BLaER1 (cell line): ENCODE measurements at regions not wholly inside any gene's neighbourhood (a gene's known extent, or its start where the extent isn't known, plus 50 kb on each side); places are given as distances from the start of the nearest gene placed in this dataset.

Experiments used
- H3K27ac ChIP-seq: shearing (Covaris generic); formaldehyde crosslinking; 2 replicates; pipeline ENCODE4 v1.8.1; 2022
- H3K27me3 ChIP-seq: shearing (Covaris generic); formaldehyde crosslinking; 2 replicates; pipeline ENCODE4 v1.8.1; 2022
- H3K36me3 ChIP-seq: shearing (Covaris generic); formaldehyde crosslinking; 2 replicates; pipeline ENCODE4 v1.8.1; 2022
- H3K4me1 ChIP-seq: shearing (Covaris generic); formaldehyde crosslinking; 2 replicates; pipeline ENCODE4 v1.8.1; 2022
- H3K4me2 ChIP-seq: shearing (Covaris generic); formaldehyde crosslinking; 2 replicates; pipeline ENCODE4 v1.8.1; 2022
- H3K4me3 ChIP-seq: shearing (Covaris generic); formaldehyde crosslinking; 2 replicates; pipeline ENCODE4 v1.8.1; 2022
- H3K9ac ChIP-seq: shearing (Covaris generic); formaldehyde crosslinking; 2 replicates; pipeline ENCODE4 v1.8.1; 2022
- H3K9me3 ChIP-seq: shearing (Covaris generic); formaldehyde crosslinking; 2 replicates; pipeline ENCODE4 v1.8.1; 2022
- H4K20me1 ChIP-seq: shearing (Covaris generic); formaldehyde crosslinking; 2 replicates; pipeline ENCODE4 v1.8.1; 2022
- Cebpa-rat ChIP-seq: shearing (Covaris generic); IDR thresholded peaks from 2 replicates; pipeline ENCODE4 v1.8.1; 2022

GRCh38 chr7:24212073-24212472, 71.9 kb upstream of the NPY start:
- no peak overlapping the region for H3K4me2 ChIP-seq
- no peak overlapping the region for H3K27ac ChIP-seq
- no peaks in the 10 kb centered on the region for H3K27me3 ChIP-seq
- TF ChIP-seq Cebpa-rat: no peak
- H4K20me1 ChIP-seq: no peaks in the 10 kb centered on the region
- no peaks in the 10 kb centered on the region for H3K36me3 ChIP-seq
- no peak overlapping the region for H3K9ac ChIP-seq
- no peaks in the 10 kb centered on the region for H3K9me3 ChIP-seq
- no peak overlapping the region for H3K4me3 ChIP-seq
- H3K4me1 ChIP-seq: no peaks in the 10 kb centered on the region

- no peak for TF ChIP-seq Cebpa-rat
- no peaks in the 10 kb centered on the region for H3K9me3 ChIP-seq
- H4K20me1 ChIP-seq: no peaks in the 10 kb centered on the region
- H3K36me3 ChIP-seq: no peaks in the 10 kb centered on the region
- H3K4me2 ChIP-seq: no peak overlapping the region
- H3K9ac ChIP-seq: no peak overlapping the region
- H3K4me1 ChIP-seq: no peaks in the 10 kb centered on the region
- H3K4me3 ChIP-seq: no peak overlapping the region
- no peak overlapping the region for H3K27ac ChIP-seq
- H3K27me3 ChIP-seq: no peaks in the 10 kb centered on the region
Measured at GRCh38 chr7:24213311-24213710, 70.7 kb upstream of the NPY start.

DNA sequence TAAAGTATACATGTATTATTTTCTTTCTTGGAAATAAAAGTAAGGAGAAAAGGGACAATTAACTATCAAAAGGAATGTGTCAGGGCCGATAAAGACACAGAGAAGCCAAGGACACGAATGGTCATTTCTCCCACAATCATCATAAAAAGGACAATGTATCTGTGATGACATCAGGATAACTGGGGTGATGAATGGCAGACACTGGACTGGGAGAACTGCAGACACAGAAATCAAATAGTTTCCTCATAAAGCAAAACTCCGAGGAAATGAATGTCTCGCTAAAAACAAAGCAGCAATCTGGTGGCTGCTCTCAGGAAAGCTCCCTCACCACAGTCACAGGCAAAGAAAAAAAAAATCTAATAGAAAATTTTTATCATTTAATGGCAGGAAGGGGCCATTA, 69.3 kb upstream of the NPY start:
- Histone ChIP-seq H3K4me1 (no peaks in the 10 kb centered on the region), H3K9ac (no peak overlapping the region)

GRCh38 chr7:24216576-24217125, 67.3 kb upstream of the NPY start:
- H3K9ac ChIP-seq: no peak overlapping the region
- H3K4me2 ChIP-seq: no peak overlapping the region
- no peaks in the 10 kb centered on the region for H3K27me3 ChIP-seq
- H3K36me3 ChIP-seq: no peaks in the 10 kb centered on the region
- no peak for TF ChIP-seq Cebpa-rat
- no peak overlapping the region for H3K4me3 ChIP-seq
- H3K9me3 ChIP-seq: no peaks in the 10 kb centered on the region
- no peaks in the 10 kb centered on the region for H4K20me1 ChIP-seq
- no peak overlapping the region for H3K27ac ChIP-seq
- no peaks in the 10 kb centered on the region for H3K4me1 ChIP-seq

More for the DNA sequence above, 69.3 kb upstream of the NPY start:
- H3K27ac ChIP-seq: no peak overlapping the region
- no peaks in the 10 kb centered on the region for H3K9me3 ChIP-seq
- no peaks in the 10 kb centered on the region for H3K36me3 ChIP-seq
- no peak overlapping the region for H3K4me3 ChIP-seq
- no peaks in the 10 kb centered on the region for H4K20me1 ChIP-seq
- H3K27me3 ChIP-seq: no peaks in the 10 kb centered on the region
- no peak for TF ChIP-seq Cebpa-rat
- no peak overlapping the region for H3K4me2 ChIP-seq

DNA sequence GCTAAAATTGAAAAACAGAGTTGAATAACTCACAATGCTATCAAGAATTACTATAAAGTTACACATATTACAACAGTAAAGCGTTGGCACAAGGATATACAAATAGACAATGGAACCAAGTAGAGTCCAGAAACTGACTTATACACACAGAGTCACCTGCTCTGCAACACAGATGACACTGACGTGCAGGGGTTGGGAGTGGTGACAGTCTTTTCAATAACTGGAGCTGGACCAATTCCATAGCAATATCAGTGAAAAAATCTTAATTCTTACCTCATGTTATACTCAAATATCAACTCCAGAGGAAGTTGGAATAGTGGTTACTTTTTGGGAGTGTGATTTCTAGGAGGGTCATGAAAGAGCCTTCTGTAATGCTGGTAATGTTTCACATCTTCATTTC, 62.5 kb upstream of the NPY start:
- peaks cover 2% of the 10 kb centered on the region for H3K4me1 ChIP-seq
- H4K20me1 ChIP-seq: no peaks in the 10 kb centered on the region
- H3K27ac ChIP-seq: no peak overlapping the region
- H3K27me3 ChIP-seq: no peaks in the 10 kb centered on the region
- H3K9me3 ChIP-seq: peaks cover 15% of the 10 kb centered on the region
- no peak overlapping the region for H3K4me2 ChIP-seq
- H3K9ac ChIP-seq: no peak overlapping the region
- H3K4me3 ChIP-seq: no peak overlapping the region
- no peaks in the 10 kb centered on the region for H3K36me3 ChIP-seq
- no peak for TF ChIP-seq Cebpa-rat

DNA sequence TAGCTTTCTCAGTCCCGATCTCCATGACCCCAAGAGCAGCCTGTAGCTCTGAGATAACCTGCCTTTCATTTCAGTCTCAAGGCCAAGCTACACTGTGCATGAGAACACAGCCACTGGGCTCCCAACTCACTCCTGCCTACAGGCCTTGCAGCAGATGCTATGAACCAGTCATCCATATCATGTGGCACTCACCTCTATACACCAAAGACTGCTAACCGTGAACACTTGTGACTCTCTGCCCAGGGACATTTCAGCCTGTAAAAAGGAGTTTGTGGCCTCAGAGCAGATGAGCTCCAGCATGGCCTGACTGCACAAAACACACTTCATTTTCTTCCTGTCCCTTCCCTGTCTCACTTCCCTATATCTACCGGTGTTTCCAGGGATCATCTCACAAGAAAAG, 56.9 kb upstream of the NPY start:
- no peaks in the 10 kb centered on the region for H3K27me3 ChIP-seq
- H3K36me3 ChIP-seq: no peaks in the 10 kb centered on the region
- peaks cover 17% of the 10 kb centered on the region for H3K4me1 ChIP-seq
- peak overlapping the region; percentile 64 for H3K4me2 ChIP-seq
- TF ChIP-seq Cebpa-rat: no peak
- peak overlapping the region; percentile 51 for H3K27ac ChIP-seq
- H3K4me3 ChIP-seq: no peak overlapping the region
- H3K9ac ChIP-seq: no peak overlapping the region
- H4K20me1 ChIP-seq: no peaks in the 10 kb centered on the region
- H3K9me3 ChIP-seq: peaks cover 15% of the 10 kb centered on the region

DNA sequence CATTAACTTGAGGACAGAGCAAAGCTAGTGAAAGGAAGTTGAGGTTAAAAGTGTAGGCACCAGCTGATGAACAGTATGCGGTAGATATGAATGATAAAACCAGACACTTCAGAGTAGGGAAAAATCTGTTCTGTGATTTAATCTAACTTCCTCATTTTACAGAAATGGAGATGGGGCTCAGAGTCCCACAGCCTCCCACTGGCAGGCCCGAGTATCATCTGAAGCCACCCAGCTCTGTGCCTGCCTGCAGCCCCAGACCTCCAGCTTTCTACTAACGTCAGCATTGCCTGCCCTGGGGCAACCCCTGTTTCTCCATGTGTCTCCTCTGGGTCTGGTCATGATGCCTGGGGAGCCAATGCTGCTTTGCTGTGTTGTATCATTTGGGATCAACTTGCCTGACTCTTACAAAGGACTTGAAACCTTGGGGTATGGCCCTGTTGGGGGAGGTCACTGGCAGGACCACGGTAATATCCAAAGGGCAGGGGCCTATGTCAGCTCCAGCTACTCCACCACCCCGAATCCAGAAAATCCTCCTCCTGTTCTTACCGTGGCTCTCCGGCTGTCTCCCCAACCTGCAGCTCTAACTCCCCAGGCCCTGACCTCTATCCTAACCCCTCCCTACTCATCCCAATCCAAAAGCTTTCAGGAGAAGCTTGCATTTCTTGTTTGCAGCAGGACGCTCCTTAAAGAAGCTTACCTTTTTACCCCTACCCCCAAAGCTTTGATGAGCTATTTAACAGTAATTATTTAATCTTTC, 56.2 kb upstream of the NPY start:
- Histone ChIP-seq H3K9ac (no peak overlapping the region), H4K20me1 (no peaks in the 10 kb centered on the region), H3K4me2 (peak overlapping the region; percentile 64), H3K9me3 (peaks cover 15% of the 10 kb centered on the region), H3K36me3 (no peaks in the 10 kb centered on the region), H3K27ac (peak overlapping the region; percentile 51), H3K4me1 (peaks cover 17% of the 10 kb centered on the region), H3K27me3 (no peaks in the 10 kb centered on the region), H3K4me3 (no peak overlapping the region)
- TF ChIP-seq Cebpa-rat: no peak

- peaks cover 17% of the 10 kb centered on the region for H3K4me1 ChIP-seq
Measured at GRCh38 chr7:24229481-24230226, 54.3 kb upstream of the NPY start.

GRCh38 chr7:24231493-24231892, 52.5 kb upstream of the NPY start:
- Histone ChIP-seq H3K4me3 (no peak overlapping the region), H3K4me2 (no peak overlapping the region), H3K9me3 (no peaks in the 10 kb centered on the region), H3K4me1 (peaks cover 15% of the 10 kb centered on the region), H3K27me3 (no peaks in the 10 kb centered on the region), H3K27ac (no peak overlapping the region), H3K36me3 (no peaks in the 10 kb centered on the region), H4K20me1 (no peaks in the 10 kb centered on the region), H3K9ac (no peak overlapping the region)
- TF ChIP-seq Cebpa-rat: no peak

More at GRCh38 chr7:24229481-24230226, 54.3 kb upstream of the NPY start:
- Histone ChIP-seq H3K9ac (no peak overlapping the region), H3K27me3 (no peaks in the 10 kb centered on the region), H3K36me3 (no peaks in the 10 kb centered on the region), H3K4me3 (no peak overlapping the region), H3K4me2 (no peak overlapping the region), H4K20me1 (no peaks in the 10 kb centered on the region), H3K27ac (no peak overlapping the region), H3K9me3 (no peaks in the 10 kb centered on the region)
- no peak for TF ChIP-seq Cebpa-rat

DNA sequence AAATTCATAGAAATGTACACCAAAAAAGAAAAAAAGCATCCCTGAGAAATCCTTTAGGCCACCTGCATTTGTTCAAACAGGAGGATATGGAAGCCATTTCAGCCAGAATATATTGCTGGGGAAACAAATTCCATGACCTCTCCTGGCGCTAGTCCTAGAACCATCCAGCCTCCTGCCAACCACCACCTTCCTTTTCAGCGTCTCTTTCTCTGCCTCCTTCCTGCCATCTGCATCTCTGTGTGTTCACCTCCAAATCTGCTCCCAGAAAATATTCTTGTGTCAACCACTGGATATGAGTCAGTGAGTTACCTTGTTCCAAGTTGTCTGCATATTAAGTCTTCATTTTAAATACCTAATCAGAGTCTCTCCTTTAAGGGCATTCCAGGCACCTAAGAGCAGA, 50.6 kb upstream of the NPY start:
- TF ChIP-seq Cebpa-rat: no peak
- Histone ChIP-seq H3K9ac (no peak overlapping the region), H3K4me2 (no peak overlapping the region), H3K4me3 (no peak overlapping the region), H4K20me1 (no peaks in the 10 kb centered on the region), H3K36me3 (no peaks in the 10 kb centered on the region), H3K9me3 (no peaks in the 10 kb centered on the region), H3K4me1 (no peaks in the 10 kb centered on the region), H3K27me3 (no peaks in the 10 kb centered on the region), H3K27ac (no peak overlapping the region)
